ENCODE measurements at regions not wholly inside any gene's neighbourhood (a gene's known extent, or its start where the extent isn't known, plus 50 kb on each side); places are given as distances from the start of the nearest gene placed in this dataset.

- H3K27ac ChIP-seq (ENCODE audit: low read length), result no peak overlapping the region
- no peak for DNase-seq (ENCODE audit: low read depth, low spot score)
- no peaks in the 10 kb centered on the region for H3K27me3 ChIP-seq (ENCODE audit: control insufficient read depth, insufficient read depth, low read length)
- no peaks in the 10 kb centered on the region for H3K36me3 ChIP-seq (ENCODE audit: control insufficient read depth, insufficient read depth, low read length)
- H3K4me1 ChIP-seq (ENCODE audit: control insufficient read depth, insufficient read depth, low read length), result no peaks in the 10 kb centered on the region
- WGBS (ENCODE audit: insufficient coverage, insufficient read length), result no CpG with 5 or more reads among the region's 3 CpGs
- H3K4me3 ChIP-seq (ENCODE audit: low read length), result no peak overlapping the region
- H3K9me3 ChIP-seq (ENCODE audit: control insufficient read depth, insufficient read depth, low read length), result no peaks in the 10 kb centered on the region
Measured at GRCh38 chr5:97623441-97623840, 440.4 kb upstream of the RIOK2 start.

- no peaks in the 10 kb centered on the region for H3K9me3 ChIP-seq (ENCODE audit: control insufficient read depth, insufficient read depth, low read length)
- no peak for DNase-seq (ENCODE audit: low read depth, low spot score)
- H3K27me3 ChIP-seq (ENCODE audit: control insufficient read depth, insufficient read depth, low read length), result no peaks in the 10 kb centered on the region
- no peaks in the 10 kb centered on the region for H3K4me1 ChIP-seq (ENCODE audit: control insufficient read depth, insufficient read depth, low read length)
- no peak overlapping the region for H3K4me3 ChIP-seq (ENCODE audit: low read length)
- H3K36me3 ChIP-seq (ENCODE audit: control insufficient read depth, insufficient read depth, low read length), result no peaks in the 10 kb centered on the region
- H3K27ac ChIP-seq (ENCODE audit: low read length), result no peak overlapping the region
Measured at GRCh38 chr5:97624886-97625285, 441.8 kb upstream of the RIOK2 start.

DNA sequence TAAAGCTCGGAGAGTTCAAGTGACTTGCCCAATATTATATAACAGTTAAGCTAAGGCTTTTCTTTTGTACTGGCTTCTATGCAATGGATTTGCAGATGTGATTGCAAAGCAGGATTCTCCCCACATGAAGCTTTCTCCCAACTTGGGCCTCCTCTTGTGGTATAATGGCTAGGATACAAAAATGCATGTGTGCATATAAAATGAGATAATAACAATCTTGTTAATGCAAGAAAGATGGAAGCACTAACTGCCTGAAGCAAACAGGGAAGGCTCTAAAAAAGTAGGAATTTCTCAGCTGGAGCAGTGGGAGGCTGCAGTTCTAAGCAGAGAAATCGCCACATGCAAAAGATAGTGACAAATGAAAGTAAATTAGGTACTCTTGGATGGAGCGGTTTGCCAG is 444.2 kb upstream of the RIOK2 start:
- WGBS (ENCODE audit: insufficient coverage, insufficient read length), result no CpG with 5 or more reads among the region's 3 CpGs
- Histone ChIP-seq H3K4me1 (ENCODE audit: control insufficient read depth, insufficient read depth, low read length) (no peaks in the 10 kb centered on the region), H3K27me3 (ENCODE audit: control insufficient read depth, insufficient read depth, low read length) (no peaks in the 10 kb centered on the region), H3K9me3 (ENCODE audit: control insufficient read depth, insufficient read depth, low read length) (no peaks in the 10 kb centered on the region), H3K27ac (ENCODE audit: low read length) (no peak overlapping the region), H3K4me3 (ENCODE audit: low read length) (no peak overlapping the region), H3K36me3 (ENCODE audit: control insufficient read depth, insufficient read depth, low read length) (no peaks in the 10 kb centered on the region)
- no peak for DNase-seq (ENCODE audit: low read depth, low spot score)

DNA sequence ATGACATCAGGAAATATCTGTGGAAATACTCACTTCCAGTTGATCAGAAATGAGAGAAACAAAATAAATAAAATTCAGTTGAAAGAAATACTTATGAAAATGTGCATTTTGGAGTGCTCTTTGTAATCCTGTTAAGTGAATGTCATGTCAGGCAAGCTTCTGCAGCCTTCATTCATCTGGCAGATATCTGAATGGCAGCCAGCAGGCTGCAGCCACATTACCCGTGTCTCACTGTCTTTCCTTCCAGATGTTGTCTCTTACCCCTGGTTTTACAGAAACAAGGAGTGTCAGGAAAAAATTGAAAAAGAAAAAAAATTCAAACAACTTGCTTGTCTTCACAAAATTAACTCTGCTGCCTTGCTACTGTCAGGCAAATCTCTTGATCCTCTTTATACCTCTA is 445.0 kb upstream of the RIOK2 start:
- no peaks in the 10 kb centered on the region for H3K27me3 ChIP-seq (ENCODE audit: control insufficient read depth, insufficient read depth, low read length)
- no peak for DNase-seq (ENCODE audit: low read depth, low spot score)
- H3K36me3 ChIP-seq (ENCODE audit: control insufficient read depth, insufficient read depth, low read length), result no peaks in the 10 kb centered on the region
- WGBS (ENCODE audit: insufficient coverage, insufficient read length), result no CpG with 5 or more reads among the region's 1 CpG
- no peaks in the 10 kb centered on the region for H3K9me3 ChIP-seq (ENCODE audit: control insufficient read depth, insufficient read depth, low read length)
- H3K4me3 ChIP-seq (ENCODE audit: low read length), result no peak overlapping the region
- no peak overlapping the region for H3K27ac ChIP-seq (ENCODE audit: low read length)
- H3K4me1 ChIP-seq (ENCODE audit: control insufficient read depth, insufficient read depth, low read length), result no peaks in the 10 kb centered on the region

DNA sequence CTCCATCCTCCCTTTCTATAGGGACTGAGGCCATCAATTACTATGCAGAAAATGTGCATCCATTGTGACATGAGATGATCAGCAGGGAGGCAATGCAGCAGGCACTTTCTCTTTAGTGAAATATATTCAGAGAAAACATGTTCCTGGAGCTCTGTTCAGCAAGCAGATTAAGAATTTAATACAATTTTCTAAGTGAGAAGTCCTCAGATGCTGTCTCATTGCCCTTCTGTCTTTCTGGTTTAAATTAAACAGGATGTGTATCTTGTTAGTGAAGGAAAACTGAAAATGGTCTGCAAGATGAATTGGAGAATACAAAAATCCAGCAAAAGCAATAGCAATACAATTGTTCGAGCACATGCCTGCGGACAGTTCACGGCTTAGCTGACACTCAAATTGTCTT is 445.8 kb upstream of the RIOK2 start:
- no peak overlapping the region for H3K27ac ChIP-seq (ENCODE audit: low read length)
- no peaks in the 10 kb centered on the region for H3K36me3 ChIP-seq (ENCODE audit: control insufficient read depth, insufficient read depth, low read length)
- H3K27me3 ChIP-seq (ENCODE audit: control insufficient read depth, insufficient read depth, low read length), result no peaks in the 10 kb centered on the region
- DNase-seq (ENCODE audit: low read depth, low spot score), result no peak
- H3K4me3 ChIP-seq (ENCODE audit: low read length), result no peak overlapping the region
- no peaks in the 10 kb centered on the region for H3K9me3 ChIP-seq (ENCODE audit: control insufficient read depth, insufficient read depth, low read length)
- no CpG with 5 or more reads among the region's 3 CpGs for WGBS (ENCODE audit: insufficient coverage, insufficient read length)
- no peaks in the 10 kb centered on the region for H3K4me1 ChIP-seq (ENCODE audit: control insufficient read depth, insufficient read depth, low read length)

GRCh38 chr5:97629276-97629675 is 446.2 kb upstream of the RIOK2 start:
- H3K27me3 ChIP-seq (ENCODE audit: control insufficient read depth, insufficient read depth, low read length), result no peaks in the 10 kb centered on the region
- H3K4me1 ChIP-seq (ENCODE audit: control insufficient read depth, insufficient read depth, low read length), result no peaks in the 10 kb centered on the region
- no peaks in the 10 kb centered on the region for H3K36me3 ChIP-seq (ENCODE audit: control insufficient read depth, insufficient read depth, low read length)
- WGBS (ENCODE audit: insufficient coverage, insufficient read length), result no CpG with 5 or more reads among the region's 4 CpGs
- no peak overlapping the region for H3K27ac ChIP-seq (ENCODE audit: low read length)
- H3K4me3 ChIP-seq (ENCODE audit: low read length), result no peak overlapping the region
- H3K9me3 ChIP-seq (ENCODE audit: control insufficient read depth, insufficient read depth, low read length), result no peaks in the 10 kb centered on the region
- DNase-seq (ENCODE audit: low read depth, low spot score), result no peak

DNA sequence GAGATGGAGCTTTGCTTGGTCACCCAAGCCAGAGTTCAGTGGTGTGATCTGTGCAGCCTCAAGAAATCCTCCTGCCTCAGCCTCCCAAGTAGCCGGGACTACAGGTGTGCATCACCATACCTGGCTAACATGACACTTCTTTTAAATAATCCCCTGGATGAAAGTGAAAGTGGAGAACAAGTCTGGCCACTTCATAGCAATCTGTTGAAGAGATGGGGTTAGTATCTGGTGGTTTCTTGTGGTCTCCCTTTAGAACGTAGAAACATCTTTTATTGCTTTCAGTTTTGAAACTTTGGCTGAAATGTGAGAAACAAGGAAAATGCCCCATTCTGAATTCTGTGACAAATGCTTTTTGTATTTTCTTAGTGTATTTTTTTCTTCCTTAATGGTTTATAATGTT is 452.5 kb upstream of the RIOK2 start:
- Histone ChIP-seq H3K4me3 (ENCODE audit: low read length) (no peak overlapping the region), H3K36me3 (ENCODE audit: control insufficient read depth, insufficient read depth, low read length) (no peaks in the 10 kb centered on the region), H3K4me1 (ENCODE audit: control insufficient read depth, insufficient read depth, low read length) (no peaks in the 10 kb centered on the region), H3K27ac (ENCODE audit: low read length) (no peak overlapping the region), H3K27me3 (ENCODE audit: control insufficient read depth, insufficient read depth, low read length) (no peaks in the 10 kb centered on the region), H3K9me3 (ENCODE audit: control insufficient read depth, insufficient read depth, low read length) (no peaks in the 10 kb centered on the region)
- no CpG with 5 or more reads among the region's 2 CpGs for WGBS (ENCODE audit: insufficient coverage, insufficient read length)
- DNase-seq (ENCODE audit: low read depth, low spot score), result no peak

GRCh38 chr5:97636766-97637165 is 453.7 kb upstream of the RIOK2 start:
- Histone ChIP-seq H3K27me3 (ENCODE audit: control insufficient read depth, insufficient read depth, low read length) (no peaks in the 10 kb centered on the region), H3K4me3 (ENCODE audit: low read length) (no peak overlapping the region), H3K9me3 (ENCODE audit: control insufficient read depth, insufficient read depth, low read length) (no peaks in the 10 kb centered on the region), H3K27ac (ENCODE audit: low read length) (no peak overlapping the region), H3K4me1 (ENCODE audit: control insufficient read depth, insufficient read depth, low read length) (no peaks in the 10 kb centered on the region), H3K36me3 (ENCODE audit: control insufficient read depth, insufficient read depth, low read length) (no peaks in the 10 kb centered on the region)
- DNase-seq (ENCODE audit: low read depth, low spot score), result no peak
- no CpG with 5 or more reads among the region's 4 CpGs for WGBS (ENCODE audit: insufficient coverage, insufficient read length)

- WGBS (ENCODE audit: insufficient coverage, insufficient read length), result no CpG with 5 or more reads among the region's 1 CpG
- no peaks in the 10 kb centered on the region for H3K4me1 ChIP-seq (ENCODE audit: control insufficient read depth, insufficient read depth, low read length)
- H3K27ac ChIP-seq (ENCODE audit: low read length), result no peak overlapping the region
- H3K27me3 ChIP-seq (ENCODE audit: control insufficient read depth, insufficient read depth, low read length), result no peaks in the 10 kb centered on the region
- H3K9me3 ChIP-seq (ENCODE audit: control insufficient read depth, insufficient read depth, low read length), result no peaks in the 10 kb centered on the region
- no peak for DNase-seq (ENCODE audit: low read depth, low spot score)
- H3K4me3 ChIP-seq (ENCODE audit: low read length), result no peak overlapping the region
- no peaks in the 10 kb centered on the region for H3K36me3 ChIP-seq (ENCODE audit: control insufficient read depth, insufficient read depth, low read length)
Measured at GRCh38 chr5:97641081-97641480, 458.0 kb upstream of the RIOK2 start.

DNA sequence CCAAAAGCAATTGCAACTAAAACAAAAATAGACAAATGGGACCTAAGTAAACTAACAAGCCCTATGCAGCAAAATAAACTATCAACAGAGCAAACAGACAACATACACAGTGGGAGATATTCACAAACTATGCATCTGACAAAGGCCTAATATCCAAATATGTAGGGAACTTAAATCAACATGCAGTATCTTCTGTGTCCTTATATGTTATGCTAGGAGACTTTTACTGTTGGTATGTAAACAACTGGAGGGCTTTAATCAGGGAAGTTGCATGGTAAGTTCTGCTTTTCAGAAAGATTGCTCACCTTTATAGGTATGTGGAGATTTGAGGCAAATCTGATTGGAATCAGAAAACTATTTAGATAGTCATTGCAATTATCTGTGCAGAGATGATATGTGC is 461.2 kb upstream of the RIOK2 start:
- H3K4me1 ChIP-seq (ENCODE audit: control insufficient read depth, insufficient read depth, low read length), result no peaks in the 10 kb centered on the region
- H3K36me3 ChIP-seq (ENCODE audit: control insufficient read depth, insufficient read depth, low read length), result no peaks in the 10 kb centered on the region
- no peak for DNase-seq (ENCODE audit: low read depth, low spot score)
- no peaks in the 10 kb centered on the region for H3K9me3 ChIP-seq (ENCODE audit: control insufficient read depth, insufficient read depth, low read length)
- H3K4me3 ChIP-seq (ENCODE audit: low read length), result no peak overlapping the region
- no peak overlapping the region for H3K27ac ChIP-seq (ENCODE audit: low read length)
- H3K27me3 ChIP-seq (ENCODE audit: control insufficient read depth, insufficient read depth, low read length), result no peaks in the 10 kb centered on the region

DNA sequence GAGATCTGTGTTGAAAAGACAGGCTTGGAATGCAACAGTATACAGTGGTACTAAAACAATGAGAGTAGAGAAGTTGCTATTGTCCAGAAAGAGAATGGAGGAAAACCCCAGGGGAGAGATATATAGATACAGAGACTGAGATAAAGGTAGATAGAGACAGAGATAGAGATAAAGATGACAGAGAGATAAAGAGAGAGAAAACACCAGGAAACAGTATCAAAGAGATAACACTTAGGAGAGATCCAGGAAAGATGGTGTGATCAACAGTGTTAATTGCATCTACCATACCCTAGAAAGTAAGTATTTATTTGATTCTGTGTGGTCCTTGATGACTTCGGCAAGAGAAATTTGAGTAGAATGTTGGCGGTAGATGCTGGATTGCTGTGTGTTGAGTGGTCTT is 461.8 kb upstream of the RIOK2 start:
- Histone ChIP-seq H3K9me3 (ENCODE audit: control insufficient read depth, insufficient read depth, low read length) (no peaks in the 10 kb centered on the region), H3K27ac (ENCODE audit: low read length) (no peak overlapping the region), H3K4me1 (ENCODE audit: control insufficient read depth, insufficient read depth, low read length) (no peaks in the 10 kb centered on the region), H3K36me3 (ENCODE audit: control insufficient read depth, insufficient read depth, low read length) (no peaks in the 10 kb centered on the region), H3K27me3 (ENCODE audit: control insufficient read depth, insufficient read depth, low read length) (no peaks in the 10 kb centered on the region), H3K4me3 (ENCODE audit: low read length) (no peak overlapping the region)
- DNase-seq (ENCODE audit: low read depth, low spot score), result no peak
- 100% methylated on average over 2 of the region's 2 CpGs for WGBS (ENCODE audit: insufficient coverage, insufficient read length)
